SH-SY5Y (cell line): ENCODE measurements at regions not wholly inside any gene's neighbourhood (a gene's known extent, or its start where the extent isn't known, plus 50 kb on each side); places are given as distances from the start of the nearest gene placed in this dataset.

Experiments used
- GATA2 ChIP-seq: IDR thresholded peaks from 2 replicates; pipeline ENCODE4 v1.6.1; 2011; ENCODE audit warnings: mild to moderate bottlenecking, low read depth, low read length
- GATA3 ChIP-seq: IDR thresholded peaks from 2 replicates; pipeline ENCODE4 v1.6.1; 2011; ENCODE audit warnings: low read depth, mild to moderate bottlenecking, low read length, moderate library complexity

- TF ChIP-seq GATA2: no peak
- no peak for TF ChIP-seq GATA3
These were observed 87.4 kb upstream of the HIVEP3 start for GRCh38 chr1:42006093-42006492.

GRCh38 chr1:42005530-42005929, 86.8 kb upstream of the HIVEP3 start:
- TF ChIP-seq GATA2 (no peak), GATA3 (no peak)

- TF ChIP-seq GATA3 (no peak), GATA2 (no peak)
These were observed 86.1 kb upstream of the HIVEP3 start for GRCh38 chr1:42004860-42005259.

- TF ChIP-seq GATA2 (no peak), GATA3 (no peak)
These were observed 85.6 kb upstream of the HIVEP3 start for GRCh38 chr1:42004322-42004721.

- TF ChIP-seq GATA2 (no peak), GATA3 (no peak)
These were observed 84.7 kb upstream of the HIVEP3 start for GRCh38 chr1:42003433-42003832.

- TF ChIP-seq GATA2: no peak
- TF ChIP-seq GATA3: no peak
These were observed 83.5 kb upstream of the HIVEP3 start for GRCh38 chr1:42002220-42002619.

- TF ChIP-seq GATA3 (no peak), GATA2 (no peak)
These were observed 82.0 kb upstream of the HIVEP3 start for GRCh38 chr1:42000766-42001165.

- no peak for TF ChIP-seq GATA3
- no peak for TF ChIP-seq GATA2
These were observed 81.2 kb upstream of the HIVEP3 start for GRCh38 chr1:41999884-42000283.

- no peak for TF ChIP-seq GATA2
- TF ChIP-seq GATA3: no peak
These were observed 79.5 kb upstream of the HIVEP3 start for GRCh38 chr1:41998250-41998649.

GRCh38 chr1:41997153-41997552, 78.4 kb upstream of the HIVEP3 start:
- no peak for TF ChIP-seq GATA2
- no peak for TF ChIP-seq GATA3

- TF ChIP-seq GATA2 (no peak), GATA3 (no peak)
These were observed 76.9 kb upstream of the HIVEP3 start for GRCh38 chr1:41995441-41996130.

- TF ChIP-seq GATA2: no peak
- no peak for TF ChIP-seq GATA3
These were observed 75.6 kb upstream of the HIVEP3 start for GRCh38 chr1:41994195-41994894.

GRCh38 chr1:41983451-41983850, 64.7 kb upstream of the HIVEP3 start:
- TF ChIP-seq GATA2: no peak
- no peak for TF ChIP-seq GATA3

- no peak for TF ChIP-seq GATA3
- no peak for TF ChIP-seq GATA2
These were observed 63.1 kb upstream of the HIVEP3 start for GRCh38 chr1:41981796-41982195.
